ENCODE measurements at regions not wholly inside any gene's neighbourhood (a gene's known extent, or its start where the extent isn't known, plus 50 kb on each side); places are given as distances from the start of the nearest gene placed in this dataset.
"Not testable (repeated sequence)": the region's sequence is repeated elsewhere in the genome, so short reads cannot be mapped to it uniquely, and the experiment has no call there.

DNA sequence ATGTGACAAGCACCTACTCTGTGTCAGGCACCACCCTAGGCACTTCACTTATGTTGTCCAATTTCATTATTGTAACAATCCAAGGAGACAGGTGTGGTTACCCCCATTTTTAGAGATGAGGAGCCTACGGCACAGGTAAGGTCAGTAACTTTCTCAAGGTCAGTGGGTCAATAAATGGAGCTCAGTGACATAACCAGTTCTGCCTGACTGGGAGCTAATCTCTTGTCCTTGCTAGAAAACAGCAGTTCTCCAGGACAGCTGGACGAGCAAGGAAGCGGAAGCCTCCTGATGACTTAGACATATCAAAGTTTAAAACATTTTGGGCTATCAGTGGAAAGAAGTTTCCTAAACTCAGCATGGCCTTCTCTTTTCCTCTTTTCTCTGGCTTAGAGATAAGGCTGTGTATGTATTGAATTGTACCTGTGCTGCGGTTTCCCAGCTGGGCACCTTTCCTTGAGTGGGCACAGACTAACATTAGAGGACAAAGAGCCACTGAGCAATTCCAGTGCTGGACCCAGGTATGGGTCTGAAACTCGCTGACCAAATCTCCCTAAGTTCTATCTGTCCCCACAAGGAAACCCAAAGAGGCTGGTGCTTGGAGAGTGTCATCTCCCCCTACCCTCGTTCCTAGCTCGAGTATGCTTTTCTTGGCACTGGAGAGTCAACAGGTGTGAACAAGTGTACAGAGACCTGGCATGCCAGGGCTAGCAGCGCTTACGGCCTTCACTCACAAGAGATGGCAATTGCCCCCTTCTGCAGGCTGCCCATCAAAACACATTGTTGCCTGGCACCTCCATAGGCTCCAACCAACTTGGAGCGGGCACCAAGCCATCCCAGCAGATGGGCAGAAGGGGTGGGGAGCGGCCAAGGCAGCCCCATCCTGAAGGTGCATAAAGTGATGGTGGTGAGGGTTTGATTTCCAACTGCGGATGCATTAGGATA lies 456.1 kb upstream of the PROX1 start:
- no peak for DNase-seq (ENCODE audit: low read depth, low spot score)

DNA sequence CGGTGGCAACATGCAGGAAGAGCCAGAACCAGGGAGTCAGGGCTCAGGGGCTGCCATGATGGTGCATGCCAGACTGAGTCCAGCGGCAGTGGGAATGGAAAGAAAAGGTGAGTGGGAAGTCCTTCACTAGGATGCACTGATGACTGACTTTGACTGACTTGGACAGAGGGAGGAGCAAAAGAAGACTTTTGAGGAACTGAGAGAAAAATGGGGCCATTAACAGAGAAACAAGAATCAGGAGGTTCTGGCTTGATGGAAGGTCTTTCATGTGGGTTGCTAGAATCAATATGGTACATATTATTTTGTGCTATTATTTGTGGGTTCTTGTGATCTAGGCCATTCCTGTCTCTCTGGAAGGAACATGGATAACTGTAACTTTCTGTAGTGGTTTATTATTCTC lies 454.6 kb upstream of the PROX1 start:
- DNase-seq (ENCODE audit: low read depth, low spot score), result no peak

DNA sequence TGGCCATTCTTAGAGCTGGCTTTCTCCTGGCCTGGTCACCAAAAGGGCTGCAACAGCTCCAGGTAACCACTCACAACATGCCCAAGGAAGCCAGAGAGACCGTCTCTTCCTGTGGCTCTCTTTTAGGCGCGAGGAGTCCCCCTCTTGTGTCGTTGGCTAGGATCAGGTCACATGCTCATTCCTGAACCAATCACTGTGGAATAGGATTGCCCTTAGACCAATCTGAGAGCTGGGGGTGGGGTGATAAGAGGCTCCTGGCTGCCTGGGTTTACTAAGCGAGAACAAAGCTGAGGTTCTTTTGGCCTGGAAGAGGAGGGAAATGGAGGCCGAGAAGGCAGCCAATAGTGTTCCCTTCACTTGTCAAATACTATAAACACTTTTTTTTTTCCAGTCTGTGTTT lies 452.1 kb upstream of the PROX1 start:
- DNase-seq (ENCODE audit: low read depth, low spot score), result no peak

DNA sequence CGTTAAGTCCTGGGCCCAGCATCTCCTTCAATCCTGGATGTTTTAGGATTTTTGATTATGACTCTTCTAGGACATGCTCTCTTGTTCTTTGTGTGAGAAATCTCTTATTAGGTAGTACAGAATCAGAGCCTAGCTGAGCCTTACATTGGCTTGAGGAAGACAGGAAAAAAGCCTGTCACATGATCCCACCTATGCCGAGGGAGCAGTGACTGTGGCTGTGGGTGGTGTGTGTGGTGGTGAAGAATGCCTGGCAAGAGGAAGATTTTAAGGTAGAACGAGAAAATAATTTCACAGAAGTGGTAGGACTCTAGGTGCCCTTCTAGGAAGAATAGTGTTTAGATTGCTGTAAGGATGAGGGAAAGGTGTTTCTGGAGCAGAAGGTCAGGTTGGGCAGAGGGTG lies 449.5 kb upstream of the PROX1 start:
- no peak for DNase-seq (ENCODE audit: low read depth, low spot score)

DNA sequence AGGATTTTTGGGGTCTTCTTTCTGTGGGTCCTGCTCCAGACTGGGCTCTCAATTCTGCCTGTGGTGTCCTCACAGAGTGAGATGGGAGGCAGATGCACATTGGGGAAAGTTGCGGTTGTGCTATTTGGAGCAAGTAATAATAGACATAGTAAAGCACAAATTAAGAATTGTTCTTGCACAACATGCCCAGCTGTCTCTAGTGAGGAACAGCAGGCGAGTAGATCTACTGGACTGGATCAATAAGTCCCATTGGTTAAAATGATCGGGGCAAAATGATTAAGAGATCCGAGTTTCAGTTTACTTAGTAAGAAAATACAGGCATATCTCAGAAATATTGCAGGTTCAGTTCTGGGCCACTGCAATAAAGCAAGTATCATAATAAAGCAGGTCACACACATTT lies 448.3 kb upstream of the PROX1 start:
- no peak for DNase-seq (ENCODE audit: low read depth, low spot score)

DNA sequence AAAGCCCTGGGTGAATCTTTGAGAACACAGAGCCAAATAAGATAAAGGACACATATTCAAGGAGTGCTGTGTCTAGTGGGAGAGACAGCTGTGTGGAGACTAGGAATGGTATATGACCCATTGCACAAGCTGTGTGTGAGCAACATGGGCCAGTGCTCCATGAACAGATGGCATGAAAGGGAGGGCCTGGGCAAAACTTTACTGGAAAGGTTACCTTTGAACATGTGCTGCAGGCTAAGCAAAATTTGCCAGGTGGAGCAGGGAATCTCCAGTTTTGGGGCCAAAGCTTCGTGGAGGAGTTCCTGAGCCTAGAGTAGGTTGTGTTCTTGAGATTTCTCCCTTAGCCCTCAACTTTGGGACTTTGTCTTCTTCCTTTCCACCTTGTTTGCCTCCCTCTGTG lies 446.1 kb upstream of the PROX1 start:
- DNase-seq (ENCODE audit: low read depth, low spot score), result no peak

DNA sequence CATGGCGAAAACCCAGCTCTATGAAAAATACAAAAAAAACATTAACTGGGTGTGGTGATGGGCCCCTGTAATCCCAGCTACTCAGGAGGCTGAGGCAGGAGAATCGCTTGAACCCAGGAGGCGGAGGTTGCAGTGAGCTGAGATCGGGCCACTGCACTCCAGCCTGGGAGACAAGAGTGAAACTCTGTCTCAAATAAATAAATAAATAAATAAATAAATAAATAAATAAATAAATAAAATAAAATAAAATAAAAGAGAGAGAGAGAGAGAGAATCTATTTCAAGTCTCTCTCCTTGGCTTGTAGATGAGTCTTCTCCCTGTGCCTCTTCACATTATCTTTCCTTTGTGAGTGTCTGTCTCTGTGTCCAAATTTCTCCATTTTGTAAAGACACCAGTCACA lies 442.6 kb upstream of the PROX1 start:
- not testable (repeated sequence) for DNase-seq (ENCODE audit: low read depth, low spot score)

DNA sequence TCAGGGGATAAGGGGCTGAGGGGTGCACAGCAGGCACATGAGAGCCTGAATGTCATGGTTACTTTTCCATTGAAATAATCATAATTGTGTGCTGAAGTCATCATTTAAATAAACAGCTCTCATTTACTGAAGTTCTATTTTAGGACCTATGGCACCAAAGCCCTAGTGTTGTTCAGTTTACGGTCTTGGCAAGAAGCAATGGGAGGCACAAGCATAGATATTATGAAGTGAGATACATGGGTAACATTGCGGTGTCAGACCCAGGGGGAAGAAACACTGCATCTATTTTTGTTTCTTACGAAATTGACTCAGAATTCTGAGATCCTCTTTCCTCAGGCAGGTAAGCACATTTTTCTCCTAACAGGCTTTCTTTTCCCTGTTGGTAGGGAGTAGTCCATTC lies 437.8 kb upstream of the PROX1 start:
- no peak for DNase-seq (ENCODE audit: low read depth, low spot score)

DNA sequence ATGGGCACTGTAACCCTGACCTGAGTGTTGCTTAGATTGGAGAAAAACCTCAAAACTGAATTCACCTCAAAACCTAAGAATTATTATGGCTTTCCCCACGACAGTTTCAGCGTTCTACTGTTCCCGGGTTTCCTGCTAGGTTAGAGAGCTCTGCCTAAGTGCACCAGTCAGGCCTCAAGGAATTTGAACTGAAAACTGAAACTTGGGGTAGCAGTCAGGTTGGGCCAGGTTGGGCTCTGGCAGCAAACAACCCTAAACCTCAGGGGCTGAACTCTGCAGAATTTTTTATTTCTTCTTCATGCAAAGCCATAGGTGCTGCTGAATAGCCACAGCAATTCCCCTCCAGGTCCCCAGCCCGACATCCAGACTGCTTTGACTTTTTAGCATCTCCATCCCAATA lies 437.0 kb upstream of the PROX1 start:
- DNase-seq (ENCODE audit: low read depth, low spot score), result no peak

DNA sequence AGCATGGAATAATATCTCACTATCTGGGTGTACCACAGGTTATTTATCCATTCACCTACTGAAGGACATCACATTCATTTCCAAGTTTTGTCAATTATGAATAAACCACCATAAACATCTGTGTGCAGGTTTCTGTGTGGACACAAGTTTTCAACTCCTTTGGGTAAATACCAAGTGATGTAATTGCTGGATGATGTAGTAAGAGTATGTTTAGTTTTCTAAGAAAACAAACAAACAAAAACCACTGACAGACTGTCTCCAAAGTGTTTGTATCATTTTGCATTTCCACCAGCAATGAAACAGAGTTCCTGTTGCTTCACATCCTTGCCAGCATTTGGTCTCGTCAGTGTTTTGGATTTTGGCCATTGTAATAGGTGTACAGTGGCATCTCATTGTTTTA lies 435.7 kb upstream of the PROX1 start:
- no peak for DNase-seq (ENCODE audit: low read depth, low spot score)

DNA sequence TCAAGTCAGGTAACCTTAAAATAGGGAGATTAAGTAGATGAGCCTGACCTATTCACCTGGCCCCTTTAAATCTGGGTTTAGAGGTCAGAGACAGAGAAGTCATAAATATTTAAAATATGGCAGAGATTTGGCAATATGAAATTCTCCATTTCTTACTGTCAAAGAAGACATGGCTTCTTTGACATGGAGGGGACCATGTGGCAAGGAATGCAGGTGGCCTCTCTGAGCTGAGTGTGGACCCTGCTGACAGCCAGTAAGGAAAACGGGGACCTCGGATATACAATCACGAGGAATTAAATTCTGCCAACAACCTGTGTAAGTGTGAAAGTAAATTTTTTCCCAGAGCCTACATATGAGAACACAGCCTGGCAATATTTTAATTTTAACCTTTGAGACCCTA lies 427.5 kb upstream of the PROX1 start:
- no peak for DNase-seq (ENCODE audit: low read depth, low spot score)

DNA sequence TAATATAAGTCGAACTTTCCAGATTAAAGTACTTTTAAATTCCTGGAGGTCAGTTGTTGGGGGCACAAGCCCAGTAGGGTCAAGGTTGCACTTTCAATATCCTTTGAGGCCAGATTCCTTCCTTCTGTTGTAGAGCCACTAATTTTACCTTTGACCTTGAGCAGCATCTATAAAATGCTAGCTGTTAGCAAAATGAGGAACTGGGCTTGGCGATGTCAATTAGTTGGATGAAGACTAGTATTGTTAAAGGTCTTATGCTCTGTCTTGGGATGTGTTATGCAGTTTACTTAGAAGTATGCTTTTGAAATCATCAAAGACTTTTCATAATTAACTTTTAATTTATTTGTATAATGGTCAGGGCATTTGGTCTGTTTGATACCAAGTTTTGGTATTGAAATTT lies 425.9 kb upstream of the PROX1 start:
- no peak for DNase-seq (ENCODE audit: low read depth, low spot score)

DNA sequence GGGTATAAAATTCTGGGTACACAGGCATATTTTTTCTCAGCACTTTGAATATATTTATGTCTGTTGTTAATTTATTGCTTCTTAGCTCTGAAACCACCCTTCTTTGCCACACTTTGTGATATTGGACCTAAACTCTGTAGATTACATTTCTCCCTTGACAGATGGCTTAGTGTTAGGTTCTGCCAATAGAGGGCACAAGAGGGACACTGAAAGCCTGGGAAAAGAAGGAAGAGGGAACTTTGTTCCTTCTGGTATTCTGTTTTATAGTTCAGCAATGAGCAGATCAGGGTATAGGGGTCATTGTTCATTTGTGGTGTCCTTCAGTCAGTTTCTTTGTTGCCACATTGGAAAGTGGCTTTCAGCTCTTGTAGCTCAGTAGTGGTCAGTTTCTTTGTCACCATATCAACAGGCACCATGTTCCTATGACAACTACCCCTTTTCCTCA lies 423.5 kb upstream of the PROX1 start:
- no peak for DNase-seq (ENCODE audit: low read depth, low spot score)

DNA sequence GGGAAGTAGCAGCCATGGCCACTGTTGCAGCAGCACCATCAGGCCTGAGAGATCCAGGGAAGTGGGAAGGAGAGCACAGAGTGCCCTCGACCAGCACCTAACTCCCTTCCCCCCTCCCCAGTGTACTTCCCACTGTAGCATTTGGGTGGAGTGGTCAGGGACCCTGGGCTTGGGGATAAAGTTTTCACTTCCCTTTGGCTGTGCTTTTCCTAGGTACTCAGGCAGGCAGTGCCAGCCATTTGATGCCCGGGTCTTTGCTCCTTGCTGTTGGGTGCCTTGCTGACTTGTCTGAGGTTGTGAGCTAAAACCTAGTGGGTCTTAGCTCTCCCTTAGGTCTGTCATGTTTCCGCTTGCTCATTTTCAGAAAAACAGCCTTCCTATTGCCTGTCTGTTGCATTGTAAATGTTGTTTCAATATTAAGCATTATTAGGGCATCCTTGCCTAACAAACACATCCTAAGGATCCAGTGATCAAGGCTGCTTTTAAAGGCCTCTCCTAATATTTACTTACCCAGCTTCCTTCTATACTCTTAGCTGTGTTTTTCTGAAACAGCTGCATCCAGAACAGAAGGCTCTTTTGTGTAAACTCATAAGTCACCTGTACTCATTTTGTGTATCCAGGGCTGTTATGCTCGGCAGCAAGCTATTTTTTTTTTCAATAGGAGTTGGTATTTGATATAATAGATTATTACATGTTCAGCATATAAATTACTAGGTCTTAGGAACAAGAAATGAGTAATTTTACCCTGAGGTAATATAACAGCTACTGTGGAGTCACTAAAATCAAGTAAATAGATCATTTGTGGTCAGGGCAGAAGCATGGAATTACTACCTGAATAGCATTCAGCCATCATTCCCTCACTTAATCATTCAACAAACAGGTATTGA lies 418.6 kb upstream of the PROX1 start:
- no peak for DNase-seq (ENCODE audit: low read depth, low spot score)

DNA sequence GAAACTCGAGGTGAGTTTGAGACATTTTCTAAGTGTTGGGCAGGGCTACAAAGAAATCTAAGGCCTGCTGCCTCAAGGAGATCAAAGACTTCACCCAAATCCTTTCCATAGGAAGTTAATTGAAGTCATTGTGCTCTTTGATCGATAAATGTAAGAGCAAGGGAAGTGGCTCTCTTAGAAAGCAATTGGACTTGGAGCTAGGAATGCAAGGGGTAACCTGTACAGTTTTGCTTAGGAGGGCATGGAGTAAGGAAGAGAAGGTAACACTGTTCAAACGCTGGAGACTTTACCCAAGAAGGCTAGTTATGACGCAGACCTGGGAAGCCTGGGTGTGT lies 418.0 kb upstream of the PROX1 start:
- DNase-seq (ENCODE audit: low read depth, low spot score), result no peak

DNA sequence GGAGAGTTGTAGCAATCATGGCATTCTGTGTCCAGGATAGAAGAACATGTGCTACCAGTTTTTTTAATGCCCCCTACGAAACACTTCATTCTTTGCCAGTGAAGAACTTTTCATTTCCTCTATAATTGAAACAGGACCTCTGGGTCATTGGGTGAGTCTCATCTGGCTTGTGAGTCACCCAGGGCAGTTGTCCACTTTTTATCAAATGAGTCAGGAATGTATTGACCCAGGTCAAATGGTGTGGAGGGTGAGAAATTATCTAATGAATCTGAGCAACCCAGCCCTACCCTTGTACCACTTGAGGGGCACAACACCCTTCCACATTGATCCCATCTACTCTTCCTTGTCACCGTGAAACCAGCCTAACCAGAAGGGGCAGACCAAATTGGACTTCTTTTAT lies 417.3 kb upstream of the PROX1 start:
- DNase-seq (ENCODE audit: low read depth, low spot score), result no peak

DNA sequence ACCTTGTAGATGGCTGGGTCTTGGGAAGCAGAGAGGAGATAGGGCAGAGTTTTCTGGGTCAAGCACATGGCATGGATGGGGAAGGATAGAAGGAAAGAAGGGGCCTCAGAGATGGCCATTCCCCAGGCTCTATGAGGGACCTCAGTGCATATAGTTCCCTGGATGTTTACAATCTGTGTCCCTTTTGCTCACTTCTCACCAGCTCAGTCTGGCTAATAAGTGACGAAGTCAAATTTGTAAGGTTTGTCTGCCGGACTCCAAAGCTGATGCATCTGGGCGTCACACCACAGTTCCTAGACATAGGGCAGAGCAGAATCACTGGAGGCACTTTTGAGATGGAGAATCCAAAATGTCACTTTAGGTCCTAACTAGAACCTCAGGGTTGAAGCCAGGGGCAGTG lies 416.4 kb upstream of the PROX1 start:
- no peak for DNase-seq (ENCODE audit: low read depth, low spot score)

DNA sequence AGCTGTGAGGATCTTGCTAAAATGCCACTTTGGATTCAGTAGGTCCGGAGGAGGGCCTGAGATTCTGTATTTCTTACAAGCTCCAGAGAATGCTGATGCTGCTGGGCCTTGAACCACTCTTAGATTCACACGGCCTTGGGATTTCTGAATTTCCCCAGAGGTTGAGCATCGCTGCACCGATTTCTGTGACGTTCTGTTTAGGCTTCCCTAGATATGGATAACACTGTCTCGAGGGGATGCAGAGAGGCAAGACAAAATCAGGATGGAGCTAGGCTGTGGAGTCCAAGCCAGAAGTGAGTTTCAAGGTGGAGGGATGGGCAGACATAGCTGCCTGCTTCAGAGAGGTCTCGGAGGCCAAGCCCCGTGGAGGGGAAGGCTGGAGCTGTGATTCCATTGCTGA lies 415.9 kb upstream of the PROX1 start:
- DNase-seq (ENCODE audit: low read depth, low spot score), result no peak

DNA sequence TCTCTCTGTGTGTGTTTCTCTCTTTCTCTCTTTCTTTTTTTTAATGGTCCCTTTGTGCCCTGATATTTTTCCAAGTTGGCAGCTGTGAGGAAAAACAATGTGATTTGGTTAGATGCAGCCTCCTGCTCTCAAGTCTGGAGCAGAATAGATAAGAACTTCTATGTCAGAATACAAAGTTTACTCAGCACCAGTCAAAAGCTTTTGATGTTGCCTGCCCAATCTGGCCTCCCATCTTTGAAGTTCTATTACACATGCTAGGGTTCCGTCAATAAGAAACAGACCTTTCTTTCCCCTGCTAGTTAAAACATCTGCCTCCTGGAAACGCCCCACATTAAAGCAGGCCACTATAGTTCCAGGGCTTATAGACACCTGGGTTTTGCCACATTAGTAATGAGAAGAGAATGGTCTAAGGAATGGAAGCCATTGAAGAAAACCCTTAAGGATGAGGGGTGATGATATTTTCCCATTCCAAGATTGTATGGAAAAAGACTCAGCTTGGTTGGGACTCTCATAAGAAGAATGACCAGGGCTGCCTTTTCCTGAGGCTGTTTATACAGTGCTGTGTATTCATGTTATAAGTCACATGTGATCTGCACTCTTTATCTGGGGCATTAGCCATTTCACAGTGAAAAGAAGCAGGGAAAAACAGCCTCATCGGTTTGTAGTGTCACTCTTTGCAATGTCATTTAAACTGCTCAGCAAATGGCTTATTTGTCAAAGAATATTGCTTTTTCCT lies 414.7 kb upstream of the PROX1 start:
- no peak for DNase-seq (ENCODE audit: low read depth, low spot score)

DNA sequence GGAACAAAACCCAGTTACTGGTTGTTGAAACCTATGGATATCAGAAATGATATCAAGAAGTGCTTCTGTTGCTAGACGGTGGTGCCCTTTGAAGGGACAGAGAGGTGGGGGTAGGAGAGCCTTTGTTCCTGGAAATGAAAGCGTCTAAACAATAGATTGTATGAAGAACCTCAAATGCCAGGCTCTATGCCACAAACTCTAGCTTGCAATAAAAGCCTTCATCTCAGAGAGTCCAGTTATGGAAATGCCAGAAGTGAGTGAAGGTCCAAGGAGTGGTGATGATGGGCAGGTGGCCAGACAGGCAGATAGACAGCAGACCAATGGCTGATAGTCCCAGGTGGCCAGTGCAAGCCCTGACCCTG lies 414.1 kb upstream of the PROX1 start:
- no peak for DNase-seq (ENCODE audit: low read depth, low spot score)

DNA sequence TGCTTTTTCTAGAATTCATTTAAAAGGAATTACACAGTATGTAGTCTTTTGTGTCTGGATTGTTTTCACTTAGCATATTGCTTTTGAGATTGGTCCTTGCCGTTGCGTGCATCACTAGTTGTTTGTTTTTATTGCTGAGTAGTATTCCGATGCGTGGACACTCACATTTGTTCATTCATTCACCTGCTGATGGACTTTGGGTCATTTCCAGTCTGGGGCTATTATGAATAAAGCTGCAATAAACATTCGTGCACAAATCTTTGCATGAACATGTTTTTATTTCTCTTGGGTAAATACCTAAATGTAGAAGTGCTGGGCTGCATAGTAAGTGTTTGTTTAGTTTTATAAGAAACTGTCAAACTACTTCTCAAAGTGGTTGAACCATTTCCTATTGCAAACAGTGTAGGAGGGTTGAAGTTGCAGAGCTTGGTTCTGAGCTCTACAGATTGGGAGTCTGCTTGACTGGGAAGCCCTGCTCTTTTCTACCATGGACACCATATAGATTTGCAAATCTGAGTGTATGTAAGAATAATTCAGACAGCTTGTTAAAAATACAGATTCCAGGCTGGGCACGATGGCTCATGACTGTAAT lies 404.7 kb upstream of the PROX1 start:
- DNase-seq (ENCODE audit: low read depth, low spot score), result no peak

DNA sequence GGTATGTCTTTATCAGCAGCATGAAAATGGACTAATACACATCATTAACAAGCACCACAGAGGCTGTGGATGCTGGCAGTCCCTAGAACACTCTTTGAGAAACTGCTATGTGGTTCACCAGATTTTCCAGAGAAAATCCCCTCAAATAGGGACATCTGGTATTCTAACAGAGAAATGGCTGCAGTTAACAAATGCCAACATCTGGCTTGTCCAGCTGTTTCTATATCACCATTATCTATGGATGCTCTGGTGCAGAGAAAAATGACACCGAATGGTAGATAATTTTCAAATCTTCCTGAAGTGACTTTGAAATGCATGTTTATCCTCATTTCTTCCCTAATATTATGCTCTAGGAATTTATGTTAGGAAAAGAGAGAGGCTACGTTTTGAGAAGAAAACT lies 403.5 kb upstream of the PROX1 start:
- DNase-seq (ENCODE audit: low read depth, low spot score), result no peak

All from activated naive CD8-positive, alpha-beta T cell treated with anti-CD3 and anti-CD28 coated beads, Interleukin-2, amount 50 U/mL, for 16 hours (primary cell).